Thyroid gland (tissue), 4 donors: ENCODE measurements at regions not wholly inside any gene's neighbourhood (a gene's known extent, or its start where the extent isn't known, plus 50 kb on each side); places are given as distances from the start of the nearest gene placed in this dataset.

Experiments used
- CTCF ChIP-seq, 6 experiments: fragments of 200-600 bp in 3 of 6; fragments of 450-650 bp in 3 of 6; sonication (generic) in 3 of 6; IDR thresholded peaks; one replicate each; pipeline ENCODE4 v1.5.1; 2016 to 2019; ENCODE audit warnings: antibody characterized with exemption in 6 of 6, mild to moderate bottlenecking in 2 of 6, inconsistent platforms in 1 of 6, moderate library complexity in 1 of 6
- POLR2A ChIP-seq, 2 donors: fragments of 450-650 bp; IDR thresholded peaks; one replicate each; pipeline ENCODE4 v1.6.1; 2017; ENCODE audit warnings: antibody characterized with exemption in 2 of 2, mild to moderate bottlenecking in 2 of 2, moderate library complexity in 1 of 2

GRCh38 chr6:102679865-102680264, 1286.4 kb downstream of the GRIK2 start:
- TF ChIP-seq CTCF (IDR thresholded peaks at IDR 0.05) (no peak), POLR2A (IDR thresholded peaks at IDR 0.05) (no peak)
